Activated CD4-positive, CD25-positive, alpha-beta regulatory T cell treated with anti-CD3 and anti-CD28 coated beads, Interleukin-2, amount 50 U/mL, for 24 hours (primary cell): ENCODE measurements at regions not wholly inside any gene's neighbourhood (a gene's known extent, or its start where the extent isn't known, plus 50 kb on each side); places are given as distances from the start of the nearest gene placed in this dataset.

Experiments used
- ATAC-seq, 2 donors: fragments of 150-1000 bp; cut with Tn5 transposase; one replicate each; pipeline ENCODE4 v1.10.0; 2021; ENCODE audit warnings: mild to moderate bottlenecking in 1 of 2, moderate library complexity in 1 of 2

GRCh38 chr1:63214553-63214952 is 107.8 kb upstream of the FOXD3 start:
- ATAC-seq = no peak

- ATAC-seq = no peak
Observed at GRCh38 chr1:63223426-63223825, 98.9 kb upstream of the FOXD3 start.

GRCh38 chr1:63230722-63231121 is 91.6 kb upstream of the FOXD3 start:
- no peak for ATAC-seq

GRCh38 chr1:63238721-63239120 is 83.6 kb upstream of the FOXD3 start:
- no peak for ATAC-seq

GRCh38 chr1:63245186-63245585 is 77.2 kb upstream of the FOXD3 start:
- no peak for ATAC-seq

GRCh38 chr1:63248216-63248615 is 74.2 kb upstream of the FOXD3 start:
- no peak for ATAC-seq

GRCh38 chr1:63255153-63255552 is 67.2 kb upstream of the FOXD3 start:
- ATAC-seq = no peak

GRCh38 chr1:63261736-63262458 is 60.5 kb upstream of the FOXD3 start:
- no peak for ATAC-seq

GRCh38 chr1:63262459-63262770 is 60.0 kb upstream of the FOXD3 start:
- no peak for ATAC-seq

GRCh38 chr1:63264161-63264560 is 58.2 kb upstream of the FOXD3 start:
- no peak for ATAC-seq

- no peak for ATAC-seq
Observed at GRCh38 chr1:63266857-63267256, 55.5 kb upstream of the FOXD3 start.

- ATAC-seq = no peak
Observed at GRCh38 chr1:63268876-63269275, 53.5 kb upstream of the FOXD3 start.

- ATAC-seq = no peak
Observed at GRCh38 chr1:63269571-63269970, 52.8 kb upstream of the FOXD3 start.
